Nephron (organoid): ENCODE measurements at regions not wholly inside any gene's neighbourhood (a gene's known extent, or its start where the extent isn't known, plus 50 kb on each side); places are given as distances from the start of the nearest gene placed in this dataset.

Experiments used
- H3K27ac Mint-ChIP-seq, 3 experiments: 2 replicates each; pipeline ENCODE4 v1.8.0; 2020; ENCODE audit warnings: mixed read lengths in 3 of 3, mild to moderate bottlenecking in 2 of 3, moderate library complexity in 1 of 3
- H3K27me3 Mint-ChIP-seq: 2 replicates; pipeline ENCODE4 v1.8.0; 2021; ENCODE audit warnings: low read depth, mild to moderate bottlenecking, moderate library complexity, mixed read lengths
- H3K36me3 Mint-ChIP-seq: 2 replicates; pipeline ENCODE4 v1.8.0; 2020; ENCODE audit warnings: low read depth, mixed read lengths
- H3K4me1 Mint-ChIP-seq: 2 replicates; pipeline ENCODE4 v1.8.0; 2020; ENCODE audit warnings: mixed read lengths
- H3K4me3 Mint-ChIP-seq, 3 experiments: 2 replicates each; pipeline ENCODE4 v1.8.0; 2020; ENCODE audit warnings: mild to moderate bottlenecking in 3 of 3, mixed read lengths in 3 of 3, moderate library complexity in 2 of 3
- H3K9me3 Mint-ChIP-seq: 2 replicates; pipeline ENCODE4 v1.8.0; 2020; ENCODE audit warnings: mixed read lengths
- TF ChIP-seq, protein P1 (sequence below), 3 experiments: fragments of 200-600 bp; sonication (generic); IDR thresholded peaks; one replicate each; pipeline ENCODE4 v1.5.0; 2021; ENCODE audit warnings: antibody characterized with exemption in 3 of 3; ENCODE audit not compliant: unreplicated experiment in 3 of 3

DNA sequence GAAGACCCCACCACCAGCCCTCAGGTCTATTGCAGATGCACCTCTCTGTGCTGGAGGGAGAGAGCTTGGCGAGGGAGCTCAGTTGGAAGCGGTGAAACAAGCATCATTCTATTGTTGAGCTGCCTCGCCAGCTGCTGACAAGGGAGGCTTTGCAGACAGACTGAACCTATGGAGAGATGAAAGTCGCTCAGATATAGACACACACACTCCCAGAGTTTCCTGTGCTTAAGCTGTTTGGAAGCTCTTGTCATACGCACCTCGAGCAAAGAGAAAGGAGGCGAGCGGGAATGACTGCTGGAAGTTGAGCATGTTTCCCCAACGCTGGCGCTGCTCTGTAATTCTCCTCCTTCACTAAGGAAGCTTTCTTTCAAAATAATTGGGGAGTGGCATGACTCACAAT is 126.1 kb downstream of the TRIM29 start:
- H3K36me3 Mint-ChIP-seq = no peaks in the 10 kb centered on the region
- TF ChIP-seq, protein P1, sequence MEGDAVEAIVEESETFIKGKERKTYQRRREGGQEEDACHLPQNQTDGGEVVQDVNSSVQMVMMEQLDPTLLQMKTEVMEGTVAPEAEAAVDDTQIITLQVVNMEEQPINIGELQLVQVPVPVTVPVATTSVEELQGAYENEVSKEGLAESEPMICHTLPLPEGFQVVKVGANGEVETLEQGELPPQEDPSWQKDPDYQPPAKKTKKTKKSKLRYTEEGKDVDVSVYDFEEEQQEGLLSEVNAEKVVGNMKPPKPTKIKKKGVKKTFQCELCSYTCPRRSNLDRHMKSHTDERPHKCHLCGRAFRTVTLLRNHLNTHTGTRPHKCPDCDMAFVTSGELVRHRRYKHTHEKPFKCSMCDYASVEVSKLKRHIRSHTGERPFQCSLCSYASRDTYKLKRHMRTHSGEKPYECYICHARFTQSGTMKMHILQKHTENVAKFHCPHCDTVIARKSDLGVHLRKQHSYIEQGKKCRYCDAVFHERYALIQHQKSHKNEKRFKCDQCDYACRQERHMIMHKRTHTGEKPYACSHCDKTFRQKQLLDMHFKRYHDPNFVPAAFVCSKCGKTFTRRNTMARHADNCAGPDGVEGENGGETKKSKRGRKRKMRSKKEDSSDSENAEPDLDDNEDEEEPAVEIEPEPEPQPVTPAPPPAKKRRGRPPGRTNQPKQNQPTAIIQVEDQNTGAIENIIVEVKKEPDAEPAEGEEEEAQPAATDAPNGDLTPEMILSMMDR (IDR thresholded peaks at IDR 0.05; ENCODE audit: unreplicated experiment in 3 of 3) = no peak
- H3K27ac Mint-ChIP-seq = no peak overlapping the region
- peaks cover 61% of the 10 kb centered on the region for H3K4me1 Mint-ChIP-seq
- H3K27me3 Mint-ChIP-seq = peaks cover 54% of the 10 kb centered on the region
- H3K4me3 Mint-ChIP-seq = no peak overlapping the region
- H3K9me3 Mint-ChIP-seq = no peaks in the 10 kb centered on the region

DNA sequence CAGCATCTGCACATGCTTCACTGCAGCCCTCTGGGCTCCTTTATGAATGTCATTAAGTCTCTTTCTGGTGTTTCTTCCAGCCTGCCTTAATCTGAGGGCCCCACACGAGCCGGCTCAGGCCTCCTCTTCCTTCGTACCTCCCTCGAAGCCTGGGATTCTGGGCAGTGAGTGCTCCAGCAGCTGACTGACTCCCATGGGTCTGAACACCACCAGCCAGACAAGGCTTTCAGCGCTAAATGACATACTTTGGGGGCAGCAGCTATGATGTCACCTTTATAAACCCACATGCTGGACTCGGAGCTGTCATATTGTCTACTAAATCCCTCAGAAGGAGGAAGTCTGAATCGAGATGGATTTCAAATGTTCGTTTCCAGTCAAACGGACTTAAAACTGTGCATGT is 127.1 kb downstream of the TRIM29 start:
- Mint-ChIP-seq H3K27me3 (peaks cover 44% of the 10 kb centered on the region), H3K36me3 (no peaks in the 10 kb centered on the region), H3K27ac (peak overlapping the region in 1 of 3 experiments; percentile 24), H3K4me1 (peaks cover 54% of the 10 kb centered on the region), H3K9me3 (no peaks in the 10 kb centered on the region), H3K4me3 (no peak overlapping the region)
- TF ChIP-seq, protein P1 (IDR thresholded peaks at IDR 0.05; ENCODE audit: unreplicated experiment in 3 of 3) = no peak

DNA sequence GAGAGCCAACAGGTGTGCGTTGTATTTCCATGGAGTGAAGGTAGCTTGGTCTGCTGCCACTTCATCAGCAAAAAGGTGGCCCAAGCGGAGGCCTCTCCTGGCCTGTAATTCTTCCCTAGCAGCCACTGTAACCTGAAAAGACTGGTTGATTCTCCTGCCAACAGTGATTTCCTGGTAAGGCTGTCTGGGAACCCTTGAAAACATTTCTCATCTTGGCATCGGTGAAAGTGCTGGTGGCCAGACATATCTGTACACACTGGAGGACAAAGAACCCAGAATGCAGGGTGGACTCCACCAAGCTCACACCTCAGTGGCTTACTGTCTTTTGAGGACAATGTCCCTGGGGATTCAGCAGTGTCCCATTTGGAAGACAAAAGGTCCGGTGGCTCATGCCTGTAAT is 128.0 kb downstream of the TRIM29 start:
- TF ChIP-seq, protein P1 (IDR thresholded peaks at IDR 0.05; ENCODE audit: unreplicated experiment in 3 of 3) = no peak
- no peaks in the 10 kb centered on the region for H3K9me3 Mint-ChIP-seq
- peaks cover 48% of the 10 kb centered on the region for H3K4me1 Mint-ChIP-seq

DNA sequence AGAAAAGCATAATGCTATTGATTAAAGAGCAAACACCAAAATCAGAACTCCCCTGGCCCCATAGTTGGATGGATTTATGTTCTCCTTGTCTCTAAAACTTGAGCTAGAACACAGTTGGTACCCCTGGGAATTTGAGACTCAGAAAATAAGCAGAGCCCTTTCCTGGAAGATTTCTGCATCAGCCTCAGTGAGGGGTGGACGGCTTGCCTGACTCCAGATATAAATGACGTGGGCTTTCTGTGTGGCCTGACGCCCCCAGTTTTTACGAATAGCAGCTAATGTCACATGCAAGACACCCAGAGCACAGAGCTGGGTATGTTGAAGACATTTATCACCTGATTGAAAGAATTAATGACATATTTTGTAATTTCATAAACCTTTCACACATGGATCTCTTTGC is 130.8 kb downstream of the TRIM29 start:
- no peaks in the 10 kb centered on the region for H3K9me3 Mint-ChIP-seq
- H3K27me3 Mint-ChIP-seq = peaks cover 21% of the 10 kb centered on the region
- no peaks in the 10 kb centered on the region for H3K36me3 Mint-ChIP-seq
- TF ChIP-seq, protein P1 (IDR thresholded peaks at IDR 0.05; ENCODE audit: unreplicated experiment in 3 of 3) = no peak
- H3K27ac Mint-ChIP-seq = no peak overlapping the region
- H3K4me3 Mint-ChIP-seq = no peak overlapping the region
- H3K4me1 Mint-ChIP-seq = peaks cover 40% of the 10 kb centered on the region

More for the DNA sequence above, 128.0 kb downstream of the TRIM29 start:
- Mint-ChIP-seq H3K4me3 (no peak overlapping the region), H3K27ac (no peak overlapping the region), H3K27me3 (peaks cover 37% of the 10 kb centered on the region), H3K36me3 (no peaks in the 10 kb centered on the region)

DNA sequence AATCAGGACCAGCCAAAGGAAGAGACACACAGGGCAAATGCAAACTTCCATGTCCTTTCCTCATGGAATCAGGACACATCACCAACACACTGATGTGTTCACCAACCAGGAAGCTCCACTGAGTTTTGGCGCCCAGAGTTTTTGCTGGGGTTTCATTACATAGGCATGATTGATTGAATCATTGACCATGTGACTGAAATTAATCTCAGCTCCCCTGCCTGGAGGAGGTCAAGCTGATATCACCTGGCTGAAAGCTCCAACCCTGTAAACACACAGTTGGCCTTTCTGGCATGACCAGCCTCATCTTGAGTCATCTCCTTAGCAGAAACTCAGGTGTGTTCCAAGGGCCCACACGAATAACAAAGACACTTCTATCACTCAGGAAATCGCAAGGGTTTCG is 133.2 kb downstream of the TRIM29 start:
- no peaks in the 10 kb centered on the region for H3K36me3 Mint-ChIP-seq
- peaks cover under 1% of the 10 kb centered on the region for H3K9me3 Mint-ChIP-seq
- H3K4me1 Mint-ChIP-seq = peaks cover 27% of the 10 kb centered on the region
- H3K27me3 Mint-ChIP-seq = peaks cover 9% of the 10 kb centered on the region
- TF ChIP-seq, protein P1 (IDR thresholded peaks at IDR 0.05; ENCODE audit: unreplicated experiment in 3 of 3) = no peak
- H3K4me3 Mint-ChIP-seq = no peak overlapping the region
- no peak overlapping the region for H3K27ac Mint-ChIP-seq

DNA sequence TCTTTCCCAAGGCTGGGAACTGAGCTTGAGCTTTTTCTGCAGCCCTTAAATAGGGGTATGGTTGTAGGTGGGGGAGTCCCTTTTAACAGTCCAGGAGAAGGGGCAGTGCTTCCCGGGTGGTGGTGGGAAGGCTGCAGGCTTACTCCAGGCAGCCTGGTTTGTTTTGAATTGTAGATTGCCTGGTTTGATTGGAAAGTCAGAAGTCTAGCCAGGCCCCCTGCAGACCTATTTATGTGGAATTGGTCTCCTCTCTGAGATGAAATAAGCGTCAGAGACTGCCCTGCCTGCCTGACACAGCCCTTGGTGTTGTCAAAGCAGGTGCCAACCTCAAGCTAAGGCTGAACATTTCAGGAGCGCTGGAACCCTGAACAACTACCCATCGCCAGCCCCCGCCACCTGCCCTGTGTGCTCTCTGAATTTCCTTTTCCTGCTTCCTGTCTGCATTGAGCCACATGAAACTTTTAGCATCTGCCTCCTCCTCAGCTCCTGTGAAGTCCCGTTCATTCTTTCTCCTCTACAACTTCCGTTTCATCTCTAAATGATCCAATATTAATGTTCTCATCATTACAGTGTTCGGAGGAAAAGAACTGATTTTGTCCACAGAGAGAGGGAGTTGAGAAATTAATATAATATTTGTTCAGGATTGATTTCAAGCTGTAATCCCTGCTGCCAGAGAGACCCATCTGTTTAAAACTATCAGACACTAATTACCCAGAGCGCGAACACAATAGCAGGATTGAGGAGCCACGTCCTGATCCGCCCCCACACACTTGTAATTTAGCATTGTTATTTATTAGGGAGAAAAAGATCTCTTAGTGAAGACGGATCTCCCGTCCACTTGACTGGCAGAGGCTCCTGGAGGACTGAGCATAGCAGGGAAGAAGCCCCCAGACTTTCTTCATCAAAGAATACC is 136.5 kb downstream of the TRIM29 start:
- H3K36me3 Mint-ChIP-seq = no peaks in the 10 kb centered on the region
- peaks cover 5% of the 10 kb centered on the region for H3K9me3 Mint-ChIP-seq
- peaks cover 17% of the 10 kb centered on the region for H3K4me1 Mint-ChIP-seq
- H3K27ac Mint-ChIP-seq = no peak overlapping the region
- peaks cover 4% of the 10 kb centered on the region for H3K27me3 Mint-ChIP-seq
- no peak overlapping the region for H3K4me3 Mint-ChIP-seq
- TF ChIP-seq, protein P1 (IDR thresholded peaks at IDR 0.05; ENCODE audit: unreplicated experiment in 3 of 3) = no peak
